SK-N-SH treated with all-trans-retinoic acid at 6 μM for 48 hours (cell line): ENCODE measurements at regions not wholly inside any gene's neighbourhood (a gene's known extent, or its start where the extent isn't known, plus 50 kb on each side); places are given as distances from the start of the nearest gene placed in this dataset.

Source experiments
- ATAC-seq: fragments of 200-7000 bp; cut with Tn5 transposase; 3 replicates; pipeline ENCODE4 v1.9.1; 2020; ENCODE audit warnings: mild to moderate bottlenecking, moderate library complexity
- ARNTL ChIP-seq: fragments of 450-650 bp; formaldehyde crosslinking; IDR thresholded peaks from 2 replicates; pipeline ENCODE4 v1.5.0; 2020; ENCODE audit warnings: low read depth, mild to moderate bottlenecking, moderate library complexity, borderline replicate concordance
- BACH2 ChIP-seq: fragments of 250-450 bp; sonication (Bioruptor Pico); IDR thresholded peaks from 2 replicates; pipeline ENCODE4 v1.9.0; 2021; ENCODE audit warnings: mild to moderate bottlenecking, borderline replicate concordance
- CSDC2 ChIP-seq: fragments of 250-450 bp; sonication (Bioruptor Pico); IDR thresholded peaks from 2 replicates; pipeline ENCODE4 v1.5.0; 2020; ENCODE audit warnings: mild to moderate bottlenecking, moderate library complexity
- ESRRG ChIP-seq: fragments of 250-450 bp; sonication (Bioruptor Pico); IDR thresholded peaks from 2 replicates; pipeline ENCODE4 v1.6.1; 2021; ENCODE audit warnings: mild to moderate bottlenecking
- GLIS3 ChIP-seq: fragments of 250-450 bp; sonication (Bioruptor Pico); IDR thresholded peaks from 2 replicates; pipeline ENCODE4 v1.5.0; 2020; ENCODE audit warnings: mild to moderate bottlenecking, moderate library complexity
- ISL1 ChIP-seq: fragments of 250-450 bp; sonication (Bioruptor Pico); IDR thresholded peaks from 2 replicates; pipeline ENCODE4 v2.1.2; 2022; ENCODE audit warnings: mild to moderate bottlenecking, moderate library complexity
- OSR1 ChIP-seq: fragments of 250-450 bp; sonication (Bioruptor Pico); IDR thresholded peaks from 2 replicates; pipeline ENCODE4 v1.8.0; 2022; ENCODE audit warnings: moderate library complexity, mild to moderate bottlenecking, inconsistent platforms
- PPARA ChIP-seq: fragments of 250-450 bp; sonication (Bioruptor Pico); IDR thresholded peaks from 2 replicates; pipeline ENCODE4 v1.5.0; 2020; ENCODE audit warnings: mild to moderate bottlenecking, borderline replicate concordance
- RARB ChIP-seq: fragments of 250-450 bp; sonication (Bioruptor Pico); IDR thresholded peaks from 2 replicates; pipeline ENCODE4 v1.8.0; 2021; ENCODE audit warnings: mild to moderate bottlenecking, moderate library complexity
- SNAI2 ChIP-seq: fragments of 250-450 bp; sonication (Bioruptor Pico); IDR thresholded peaks from 2 replicates; pipeline ENCODE4 v1.5.0; 2020; ENCODE audit warnings: mild to moderate bottlenecking, moderate library complexity
- TCF4 ChIP-seq: fragments of 250-450 bp; sonication (Bioruptor Pico); IDR thresholded peaks from 2 replicates; pipeline ENCODE4 v1.8.0; 2021; ENCODE audit warnings: mild to moderate bottlenecking, moderate library complexity, borderline replicate concordance
- TOX ChIP-seq: fragments of 250-450 bp; sonication (Bioruptor Pico); IDR thresholded peaks from 2 replicates; pipeline ENCODE4 v1.8.0; 2021; ENCODE audit warnings: mild to moderate bottlenecking, moderate library complexity, borderline replicate concordance
- TSHZ2 ChIP-seq: fragments of 250-450 bp; sonication (Bioruptor Pico); IDR thresholded peaks from 2 replicates; pipeline ENCODE4 v1.5.0; 2020; ENCODE audit warnings: mild to moderate bottlenecking, moderate library complexity
- ZC3H10 ChIP-seq: fragments of 250-450 bp; sonication (Bioruptor Pico); IDR thresholded peaks from 2 replicates; pipeline ENCODE4 v1.5.1; 2021; ENCODE audit warnings: mild to moderate bottlenecking, moderate library complexity
- ZFP3 ChIP-seq: fragments of 250-450 bp; sonication (Bioruptor Pico); IDR thresholded peaks from 2 replicates; pipeline ENCODE4 v1.5.0; 2020; ENCODE audit warnings: mild to moderate bottlenecking, moderate library complexity
- ZNF565 ChIP-seq: fragments of 450-650 bp; formaldehyde crosslinking; conservative IDR thresholded peaks from 2 replicates; pipeline ENCODE4 v1.5.0; 2020; ENCODE audit warnings: low read depth, mild to moderate bottlenecking, moderate library complexity
- ZNF70 ChIP-seq: fragments of 450-650 bp; formaldehyde crosslinking; IDR thresholded peaks from 2 replicates; pipeline ENCODE4 v1.5.0; 2020; ENCODE audit warnings: mild to moderate bottlenecking, moderate library complexity
- ZNF8 ChIP-seq: fragments of 450-650 bp; formaldehyde crosslinking; IDR thresholded peaks from 2 replicates; pipeline ENCODE4 v1.5.0; 2020; ENCODE audit warnings: mild to moderate bottlenecking, moderate library complexity
- TF ChIP-seq, protein P1 (sequence below): fragments of 250-450 bp; sonication (Bioruptor Pico); IDR thresholded peaks from 2 replicates; pipeline ENCODE4 v1.5.1; 2021; ENCODE audit warnings: mild to moderate bottlenecking, moderate library complexity
- TF ChIP-seq, protein P2 (sequence below): fragments of 250-450 bp; sonication (Bioruptor Pico); IDR thresholded peaks from 2 replicates; pipeline ENCODE4 v1.8.0; 2021; ENCODE audit warnings: low read depth, mild to moderate bottlenecking, moderate library complexity, borderline replicate concordance

DNA sequence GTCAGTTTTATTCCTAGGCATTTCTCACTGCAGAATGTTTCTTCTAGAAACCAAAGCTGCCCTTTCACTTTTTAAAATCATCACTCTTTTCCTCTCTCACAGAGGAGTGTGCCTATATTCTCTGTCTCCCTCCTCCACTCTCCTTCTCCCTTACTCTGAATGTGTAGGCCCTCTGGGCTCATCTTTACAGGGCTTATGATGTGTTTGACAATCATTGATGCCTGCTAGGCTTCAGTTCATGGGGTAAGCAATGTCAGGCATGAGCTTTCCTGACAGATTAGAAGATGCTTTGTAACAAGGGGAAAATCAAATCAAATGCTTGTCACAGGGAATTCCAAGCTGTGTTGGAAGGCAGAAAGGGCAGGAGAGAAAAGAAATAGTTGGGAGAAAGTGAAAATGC, 742.9 kb downstream of the SORCS3 start:
- TF ChIP-seq, protein P1, sequence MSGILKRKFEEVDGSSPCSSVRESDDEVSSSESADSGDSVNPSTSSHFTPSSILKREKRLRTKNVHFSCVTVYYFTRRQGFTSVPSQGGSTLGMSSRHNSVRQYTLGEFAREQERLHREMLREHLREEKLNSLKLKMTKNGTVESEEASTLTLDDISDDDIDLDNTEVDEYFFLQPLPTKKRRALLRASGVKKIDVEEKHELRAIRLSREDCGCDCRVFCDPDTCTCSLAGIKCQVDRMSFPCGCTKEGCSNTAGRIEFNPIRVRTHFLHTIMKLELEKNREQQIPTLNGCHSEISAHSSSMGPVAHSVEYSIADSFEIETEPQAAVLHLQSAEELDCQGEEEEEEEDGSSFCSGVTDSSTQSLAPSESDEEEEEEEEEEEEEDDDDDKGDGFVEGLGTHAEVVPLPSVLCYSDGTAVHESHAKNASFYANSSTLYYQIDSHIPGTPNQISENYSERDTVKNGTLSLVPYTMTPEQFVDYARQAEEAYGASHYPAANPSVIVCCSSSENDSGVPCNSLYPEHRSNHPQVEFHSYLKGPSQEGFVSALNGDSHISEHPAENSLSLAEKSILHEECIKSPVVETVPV (CRISPR knock-in tag), result no peak
- no peak for TF ChIP-seq ZFP3 (CRISPR knock-in tag)
- no peak for TF ChIP-seq ZNF70 (CRISPR knock-in tag)
- no peak for ATAC-seq

- ATAC-seq, result no peak
- TF ChIP-seq TCF4 (CRISPR knock-in tag) (no peak), ESRRG (CRISPR knock-in tag) (no peak), ZNF565 (CRISPR knock-in tag) (no peak), ZC3H10 (CRISPR knock-in tag) (no peak), BACH2 (CRISPR knock-in tag) (no peak), GLIS3 (CRISPR knock-in tag) (no peak), PPARA (CRISPR knock-in tag) (no peak), TSHZ2 (no peak), ZNF8 (CRISPR knock-in tag) (no peak)
- TF ChIP-seq, all 23 proteins: peak for 0
Measured at GRCh38 chr10:105370692-105371091, 729.6 kb downstream of the SORCS3 start.

DNA sequence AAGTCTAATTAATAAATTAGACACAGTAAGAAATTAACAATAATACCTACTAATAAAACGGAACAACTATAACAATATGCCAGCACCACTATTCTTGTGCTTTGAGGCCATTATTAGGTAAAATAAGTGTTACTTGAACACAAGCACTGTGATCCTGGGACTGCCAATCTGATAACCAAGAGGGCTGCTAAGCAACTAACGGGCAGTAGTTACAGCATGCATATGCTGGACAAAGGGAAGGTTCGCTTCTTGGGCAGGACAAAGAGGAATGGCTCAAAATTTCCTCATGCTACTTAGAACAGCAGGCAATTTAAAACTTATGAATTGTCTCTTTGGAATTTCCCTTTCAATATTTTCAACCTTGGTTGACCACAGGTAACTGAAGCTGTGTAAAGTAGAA, 718.6 kb downstream of the SORCS3 start:
- no peak for ATAC-seq
- TF ChIP-seq TOX (CRISPR knock-in tag), result no peak
- no peak for TF ChIP-seq ZFP3 (CRISPR knock-in tag)
- no peak for TF ChIP-seq TSHZ2
- no peak for TF ChIP-seq ZNF70 (CRISPR knock-in tag)
- no peak for TF ChIP-seq ISL1
- TF ChIP-seq SNAI2 (CRISPR knock-in tag), result no peak
- no peak for TF ChIP-seq TCF4 (CRISPR knock-in tag)
- no peak for TF ChIP-seq ZC3H10 (CRISPR knock-in tag)
- TF ChIP-seq ARNTL, result no peak
- TF ChIP-seq, protein P2, sequence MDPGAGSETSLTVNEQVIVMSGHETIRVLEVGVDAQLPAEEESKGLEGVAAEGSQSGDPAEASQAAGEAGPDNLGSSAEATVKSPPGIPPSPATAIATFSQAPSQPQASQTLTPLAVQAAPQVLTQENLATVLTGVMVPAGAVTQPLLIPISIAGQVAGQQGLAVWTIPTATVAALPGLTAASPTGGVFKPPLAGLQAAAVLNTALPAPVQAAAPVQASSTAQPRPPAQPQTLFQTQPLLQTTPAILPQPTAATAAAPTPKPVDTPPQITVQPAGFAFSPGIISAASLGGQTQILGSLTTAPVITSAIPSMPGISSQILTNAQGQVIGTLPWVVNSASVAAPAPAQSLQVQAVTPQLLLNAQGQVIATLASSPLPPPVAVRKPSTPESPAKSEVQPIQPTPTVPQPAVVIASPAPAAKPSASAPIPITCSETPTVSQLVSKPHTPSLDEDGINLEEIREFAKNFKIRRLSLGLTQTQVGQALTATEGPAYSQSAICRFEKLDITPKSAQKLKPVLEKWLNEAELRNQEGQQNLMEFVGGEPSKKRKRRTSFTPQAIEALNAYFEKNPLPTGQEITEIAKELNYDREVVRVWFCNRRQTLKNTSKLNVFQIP (CRISPR knock-in tag), result no peak
- TF ChIP-seq OSR1 (CRISPR knock-in tag), result no peak
- no peak for TF ChIP-seq BACH2 (CRISPR knock-in tag)
- no peak for TF ChIP-seq CSDC2 (CRISPR knock-in tag)
- TF ChIP-seq, protein P1 (CRISPR knock-in tag), result no peak
- TF ChIP-seq GLIS3 (CRISPR knock-in tag), result no peak
- TF ChIP-seq RARB, result no peak
- no peak for TF ChIP-seq PPARA (CRISPR knock-in tag)
- TF ChIP-seq, all 23 proteins: peak for 0
